SKM-1 treated with dmso at 0.1 percent for 144 hours (cell line): ENCODE measurements at regions not wholly inside any gene's neighbourhood (a gene's known extent, or its start where the extent isn't known, plus 50 kb on each side); places are given as distances from the start of the nearest gene placed in this dataset.

Experiments
- DNase-seq: peaks from one replicate; lab custom pipeline; 2025; ENCODE audit not compliant: unreplicated experiment; lab: John Stamatoyannopoulos, UW

DNA sequence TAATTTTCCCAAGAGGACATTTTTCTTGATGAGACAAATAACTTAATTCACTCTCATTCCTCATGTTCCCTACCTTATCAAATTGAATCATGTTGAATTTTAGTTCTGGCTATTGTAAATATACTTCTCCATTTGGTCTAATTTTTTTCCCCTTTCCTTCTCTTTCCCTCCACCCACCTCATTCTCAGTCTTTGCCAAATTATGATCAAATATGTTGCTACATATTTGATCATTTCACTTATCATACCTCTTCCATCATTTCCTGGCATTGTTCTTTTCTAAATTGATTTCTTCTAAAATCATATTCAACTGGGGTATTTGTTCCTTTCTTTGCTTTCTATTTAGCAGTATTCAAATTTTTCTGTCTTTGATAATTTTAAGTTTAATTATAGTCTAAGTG lies 52.3 kb downstream of the HDGFL1 start:
- DNase-seq = no peak

- DNase-seq = no peak
Measured at GRCh38 chr6:22622351-22622750, 53.0 kb downstream of the HDGFL1 start.

GRCh38 chr6:22622813-22623212 lies 53.4 kb downstream of the HDGFL1 start:
- DNase-seq = no peak

DNA sequence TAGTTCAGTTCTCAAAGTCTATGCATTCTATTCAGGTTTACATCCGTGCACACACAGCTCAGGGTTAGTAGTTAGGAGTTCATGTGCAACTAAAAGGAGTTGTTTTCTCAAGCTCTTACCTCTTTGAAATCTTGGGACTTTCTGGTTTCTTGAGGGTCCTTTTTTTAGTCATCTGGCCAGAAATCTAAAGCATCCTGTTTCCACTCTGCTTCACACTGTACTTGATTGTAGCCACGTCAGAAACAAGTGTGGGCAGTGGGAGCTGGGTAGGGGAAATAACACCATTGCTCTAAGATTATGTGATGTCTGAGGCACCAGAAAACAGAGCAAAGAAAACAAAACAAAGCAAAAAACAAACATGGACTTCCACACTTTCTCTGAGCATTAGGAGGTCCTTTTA lies 58.3 kb downstream of the HDGFL1 start:
- no peak for DNase-seq

GRCh38 chr6:22631091-22631490 lies 61.7 kb downstream of the HDGFL1 start:
- no peak for DNase-seq

DNA sequence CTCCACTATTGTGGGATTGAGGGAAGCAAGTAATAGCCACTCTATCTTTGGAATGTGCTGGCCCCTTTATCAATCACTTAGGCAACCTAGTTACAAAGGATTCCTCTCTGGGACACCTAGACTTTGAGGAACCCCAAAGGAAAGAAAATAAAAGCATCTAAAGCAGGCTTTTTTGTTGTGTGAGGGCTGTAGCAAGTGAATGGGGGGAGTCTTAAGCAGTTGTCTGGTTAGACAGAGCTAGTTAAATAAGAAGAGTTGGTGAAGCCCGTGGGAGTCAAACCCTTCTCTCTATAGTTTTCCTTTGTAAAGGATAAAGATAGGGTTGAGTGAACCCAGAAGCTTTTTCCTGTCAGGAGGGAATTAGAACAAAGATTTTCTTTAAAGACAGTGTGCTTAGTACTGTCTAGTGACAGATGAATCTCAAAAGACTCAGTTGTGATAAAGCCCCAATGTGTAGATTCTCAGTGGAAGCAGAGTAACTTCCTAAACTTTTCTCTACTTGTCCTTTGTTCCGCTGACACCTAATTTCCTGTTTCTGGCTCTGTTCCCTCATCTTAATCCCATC lies 63.3 kb downstream of the HDGFL1 start:
- DNase-seq = no peak

- no peak for DNase-seq
Measured at GRCh38 chr6:22636452-22636851, 67.1 kb downstream of the HDGFL1 start.

- no peak for DNase-seq
Measured at GRCh38 chr6:22637782-22638181, 68.4 kb downstream of the HDGFL1 start.

GRCh38 chr6:22638320-22638719 lies 69.0 kb downstream of the HDGFL1 start:
- no peak for DNase-seq

GRCh38 chr6:22642254-22642653 lies 72.9 kb downstream of the HDGFL1 start:
- no peak for DNase-seq

GRCh38 chr6:22643780-22644179 lies 74.4 kb downstream of the HDGFL1 start:
- DNase-seq = no peak

DNA sequence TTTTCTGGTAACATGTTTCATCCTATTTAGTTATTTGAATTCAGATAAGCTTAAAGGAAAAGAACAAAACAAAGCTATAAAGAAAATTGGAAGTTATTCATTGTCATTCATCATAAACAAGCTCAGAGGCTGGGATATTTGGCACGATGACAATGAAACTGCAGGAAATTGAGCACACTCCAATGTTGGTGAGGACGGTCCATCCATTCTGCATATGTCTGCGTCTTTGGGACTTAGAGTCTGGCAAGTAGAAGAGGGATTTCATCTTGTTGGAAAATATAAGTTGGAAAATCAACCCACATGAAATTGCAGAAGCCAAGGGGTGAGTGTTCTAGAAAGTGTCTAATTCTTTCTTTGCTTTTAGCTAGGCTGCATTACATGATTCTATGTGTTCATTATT lies 78.4 kb downstream of the HDGFL1 start:
- no peak for DNase-seq

GRCh38 chr6:22651731-22652130 lies 82.4 kb downstream of the HDGFL1 start:
- no peak for DNase-seq

DNA sequence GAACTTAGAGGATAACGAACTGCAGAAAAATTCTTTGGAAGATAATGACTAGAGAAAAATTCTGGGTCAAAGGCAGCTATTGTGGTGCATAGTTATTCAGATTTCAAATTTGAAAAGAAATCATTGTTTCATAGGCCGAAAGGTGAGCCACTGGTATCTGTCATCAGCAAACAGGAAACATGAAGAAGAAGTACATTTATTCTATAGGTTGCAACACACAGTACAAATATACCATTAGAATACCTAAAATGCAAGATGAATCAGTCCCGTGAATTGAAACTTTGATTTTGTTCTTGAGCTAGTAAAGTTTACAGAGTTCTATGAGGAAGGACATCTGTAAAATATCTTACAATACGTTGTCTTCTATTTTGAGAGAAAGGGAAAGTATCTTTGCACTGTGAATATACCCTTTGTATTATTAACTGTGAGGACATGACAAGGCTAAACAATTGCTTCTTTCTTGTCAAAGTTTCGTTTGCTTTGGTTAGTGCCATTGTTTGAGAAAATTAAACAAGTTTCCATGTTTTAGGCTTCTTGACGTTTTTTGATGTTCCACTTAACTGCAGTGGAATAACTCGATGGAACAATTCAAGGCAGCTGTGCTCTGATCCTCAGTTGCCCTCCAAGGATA lies 84.7 kb downstream of the HDGFL1 start:
- DNase-seq = no peak

DNA sequence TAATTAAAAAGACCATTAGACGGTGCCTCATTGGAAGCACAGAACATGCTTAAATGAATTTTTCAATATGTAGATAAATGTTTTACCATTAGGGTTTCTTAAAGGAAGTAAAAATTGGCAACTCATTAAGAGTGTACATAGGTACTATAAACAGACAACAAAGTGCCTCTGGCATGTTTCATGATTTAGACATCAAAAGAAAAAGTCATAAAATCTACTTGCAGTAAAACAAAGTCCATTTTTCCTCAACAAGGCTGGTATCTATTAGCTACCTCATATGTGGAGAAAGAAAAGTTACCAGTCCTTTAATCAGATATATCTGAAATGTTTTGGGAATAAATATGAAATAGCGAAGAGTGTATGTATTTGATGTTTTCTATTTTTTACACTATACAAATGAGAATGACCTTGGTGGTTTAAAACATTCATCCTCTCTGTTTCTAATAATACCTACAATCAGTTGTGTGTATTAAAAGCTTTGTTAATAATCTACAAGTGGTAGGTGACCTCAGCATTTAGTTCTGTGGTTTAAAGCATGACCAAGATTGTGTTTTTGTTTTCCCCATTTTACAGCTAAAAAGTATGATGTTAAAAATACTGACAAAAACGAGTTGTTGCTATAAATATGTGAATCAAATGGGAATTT lies 87.5 kb downstream of the HDGFL1 start:
- DNase-seq = no peak

GRCh38 chr6:22657352-22657980 lies 88.1 kb downstream of the HDGFL1 start:
- DNase-seq = no peak

DNA sequence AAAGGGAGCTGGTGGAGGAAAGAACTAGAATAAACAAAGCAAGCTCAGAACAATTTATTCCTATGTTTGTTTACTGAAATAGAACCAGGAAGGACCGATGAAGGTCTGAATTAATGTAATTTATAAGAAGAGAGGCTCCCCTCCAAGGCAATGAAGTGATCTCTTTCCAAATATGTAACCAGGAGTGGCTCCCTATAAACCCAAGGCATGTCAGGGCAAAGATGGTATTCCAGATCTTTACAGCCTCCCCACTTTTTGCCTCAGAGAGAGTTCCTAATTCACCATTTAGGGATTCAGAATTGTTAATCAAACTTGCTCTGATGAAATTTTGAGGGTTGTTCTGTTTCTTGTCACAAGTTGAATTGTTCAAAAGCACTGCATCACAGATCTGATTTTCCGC lies 88.8 kb downstream of the HDGFL1 start:
- no peak for DNase-seq

- DNase-seq = no peak
Measured at GRCh38 chr6:22658934-22659333, 89.6 kb downstream of the HDGFL1 start.

GRCh38 chr6:22664968-22665367 lies 95.6 kb downstream of the HDGFL1 start:
- DNase-seq = no peak

GRCh38 chr6:22666021-22666420 lies 96.7 kb downstream of the HDGFL1 start:
- DNase-seq = no peak

DNA sequence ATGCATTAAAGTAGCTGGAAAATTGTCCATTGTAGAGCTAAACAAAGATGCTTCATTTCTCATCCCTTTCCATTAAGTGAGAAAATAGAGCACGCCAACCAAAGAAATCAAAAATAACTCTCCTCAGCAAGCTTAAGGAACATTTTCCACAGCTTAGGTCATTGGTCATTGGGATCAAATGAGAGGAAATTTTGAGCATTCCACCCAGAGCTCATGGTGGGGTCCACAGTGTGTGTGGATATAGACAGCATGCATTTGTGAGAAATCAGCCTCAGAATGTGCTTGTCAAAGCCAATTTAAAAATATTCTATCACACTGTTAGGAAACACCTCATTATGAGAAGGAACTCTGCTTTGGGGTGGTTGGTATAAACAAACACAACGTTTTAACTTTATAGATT lies 97.2 kb downstream of the HDGFL1 start:
- DNase-seq = no peak

DNA sequence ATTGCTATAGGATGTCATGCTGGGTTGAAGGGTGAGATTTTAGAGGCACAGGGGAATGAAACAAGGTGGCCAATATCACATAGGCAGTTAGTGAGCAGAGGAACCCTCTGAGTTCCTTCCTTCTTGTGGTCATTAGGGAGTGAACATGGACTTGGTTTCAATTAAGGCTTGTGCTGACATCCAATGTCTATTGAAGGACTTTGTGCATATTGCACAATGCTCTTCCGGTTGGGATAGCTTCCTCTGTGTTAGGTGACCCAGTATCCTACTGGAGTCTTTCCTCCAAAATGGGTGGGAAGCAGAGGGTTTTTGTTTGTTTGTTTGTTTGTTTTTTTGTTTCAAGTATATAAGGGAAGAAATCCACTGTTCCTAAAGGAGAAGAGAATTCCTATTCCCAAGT lies 98.5 kb downstream of the HDGFL1 start:
- DNase-seq = no peak
